ENCODE measurements at regions not wholly inside any gene's neighbourhood (a gene's known extent, or its start where the extent isn't known, plus 50 kb on each side); places are given as distances from the start of the nearest gene placed in this dataset.

- Mint-ChIP-seq H3K4me1 (peaks cover 4% of the 10 kb centered on the region), H3K4me3 (no peak overlapping the region), H3K9me3 (no peaks in the 10 kb centered on the region), H3K27ac (no peak overlapping the region), H3K36me3 (ENCODE audit: low read depth) (no peaks in the 10 kb centered on the region), H3K27me3 (peaks cover 17% of the 10 kb centered on the region)
- ChIA-PET CTCF (interaction anchor here (0.6 kb wide), 1 partner anchor 847 kb away, joined by 3 read pairs; no protein-coding TSS in a partner anchor), POLR2A (no interaction called here)
- ATAC-seq (ENCODE audit: low read depth) (no peak), DNase-seq (no peak)
- no peak for TF ChIP-seq CTCF (IDR thresholded peaks at IDR 0.05)
- intact Hi-C loops (cut with micrococcal nuclease) = no loop called here
Measured at GRCh38 chr15:31975830-31976229, 54.5 kb upstream of the CHRNA7 start.

GRCh38 chr15:31977138-31977537 lies 53.2 kb upstream of the CHRNA7 start:
- Mint-ChIP-seq H3K27ac (no peak overlapping the region), H3K9me3 (no peaks in the 10 kb centered on the region), H3K27me3 (peaks cover 22% of the 10 kb centered on the region), H3K4me1 (peaks cover 4% of the 10 kb centered on the region), H3K36me3 (ENCODE audit: low read depth) (no peaks in the 10 kb centered on the region), H3K4me3 (no peak overlapping the region)
- DNase-seq (no peak), ATAC-seq (ENCODE audit: low read depth) (no peak)
- no peak for TF ChIP-seq CTCF (IDR thresholded peaks at IDR 0.05)
- POLR2A ChIA-PET = no interaction called here
- intact Hi-C loops (cut with micrococcal nuclease) = no loop called here
- CTCF ChIA-PET = no interaction called here

DNA sequence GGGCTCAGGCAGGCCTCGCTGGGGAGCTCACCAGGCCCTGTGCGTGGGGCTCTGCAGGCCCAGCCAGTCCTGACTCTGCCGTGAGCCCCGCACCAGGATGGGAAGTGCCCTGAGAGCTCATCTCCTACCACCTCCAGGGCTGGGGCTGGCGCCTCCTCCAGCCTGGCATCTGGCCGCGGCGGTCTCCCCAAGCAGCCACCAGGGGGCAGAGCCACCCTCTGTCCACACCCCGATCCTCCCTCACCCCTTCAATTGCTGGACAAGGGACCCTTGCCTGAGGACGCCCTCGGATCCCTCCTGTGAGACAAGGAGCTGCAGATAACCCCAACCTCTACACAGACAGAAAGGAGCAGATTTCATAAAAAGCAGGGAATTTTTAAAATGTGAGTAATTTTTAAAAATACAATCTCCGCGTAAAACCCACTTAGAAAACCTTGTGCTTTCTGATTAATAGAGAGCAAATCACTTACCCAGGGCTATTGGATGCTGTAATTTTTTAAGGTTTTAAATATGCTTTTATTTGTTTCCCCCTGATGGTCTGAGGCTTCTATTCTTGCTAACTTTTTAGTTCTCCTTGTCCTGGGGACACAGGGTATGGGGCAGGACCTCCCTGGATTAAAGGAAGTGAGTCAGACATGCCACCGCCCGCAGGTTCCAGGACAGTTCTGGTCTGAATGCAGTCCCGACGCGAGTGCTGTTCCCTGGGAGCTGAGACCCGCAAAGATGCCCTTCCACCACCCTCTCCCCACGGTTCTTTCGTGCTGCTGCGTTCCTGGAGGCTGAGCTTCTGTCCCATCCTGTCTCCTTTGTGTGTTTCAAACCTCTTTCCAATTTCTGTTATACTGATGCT lies 52.3 kb upstream of the CHRNA7 start:
- Mint-ChIP-seq H3K4me1 (peaks cover 4% of the 10 kb centered on the region), H3K36me3 (ENCODE audit: low read depth) (no peaks in the 10 kb centered on the region), H3K27ac (no peak overlapping the region), H3K27me3 (peaks cover 22% of the 10 kb centered on the region), H3K4me3 (no peak overlapping the region), H3K9me3 (no peaks in the 10 kb centered on the region)
- POLR2A ChIA-PET = no interaction called here
- no peak for DNase-seq
- peak; percentile 25 for TF ChIP-seq CTCF (IDR thresholded peaks at IDR 0.05)
- peak; percentile 49 for ATAC-seq (ENCODE audit: low read depth)
- intact Hi-C loops (cut with micrococcal nuclease) = no loop called here
- CTCF ChIA-PET = interaction anchor here (0.6 kb wide), 1 partner anchor 329 kb away, joined by 3 read pairs; no protein-coding TSS in a partner anchor

Measured in activated B cell treated with CpG ODN at 0.5 μM for 24 hours (primary cell).